ENCODE measurements at regions not wholly inside any gene's neighbourhood (a gene's known extent, or its start where the extent isn't known, plus 50 kb on each side); places are given as distances from the start of the nearest gene placed in this dataset.
A peak's percentile ranks its signal among the peaks of the same experiment; 100 is the strongest.

GRCh38 chr20:10113746-10114145, 79.0 kb downstream of the ANKEF1 start:
- no peak for TF ChIP-seq HOXA7 (CRISPR knock-in tag; IDR thresholded peaks at IDR 0.05)
- TF ChIP-seq JUN (IDR thresholded peaks at IDR 0.05) = no peak
- TF ChIP-seq, protein P1, sequence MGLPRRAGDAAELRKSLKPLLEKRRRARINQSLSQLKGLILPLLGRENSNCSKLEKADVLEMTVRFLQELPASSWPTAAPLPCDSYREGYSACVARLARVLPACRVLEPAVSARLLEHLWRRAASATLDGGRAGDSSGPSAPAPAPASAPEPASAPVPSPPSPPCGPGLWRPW (IDR thresholded peaks at IDR 0.05) = no peak
- no peak for TF ChIP-seq TFCP2L1 (CRISPR knock-in tag; IDR thresholded peaks at IDR 0.05)
- TF ChIP-seq KDM5A (IDR thresholded peaks at IDR 0.05) = no peak
- TF ChIP-seq, protein P2, sequence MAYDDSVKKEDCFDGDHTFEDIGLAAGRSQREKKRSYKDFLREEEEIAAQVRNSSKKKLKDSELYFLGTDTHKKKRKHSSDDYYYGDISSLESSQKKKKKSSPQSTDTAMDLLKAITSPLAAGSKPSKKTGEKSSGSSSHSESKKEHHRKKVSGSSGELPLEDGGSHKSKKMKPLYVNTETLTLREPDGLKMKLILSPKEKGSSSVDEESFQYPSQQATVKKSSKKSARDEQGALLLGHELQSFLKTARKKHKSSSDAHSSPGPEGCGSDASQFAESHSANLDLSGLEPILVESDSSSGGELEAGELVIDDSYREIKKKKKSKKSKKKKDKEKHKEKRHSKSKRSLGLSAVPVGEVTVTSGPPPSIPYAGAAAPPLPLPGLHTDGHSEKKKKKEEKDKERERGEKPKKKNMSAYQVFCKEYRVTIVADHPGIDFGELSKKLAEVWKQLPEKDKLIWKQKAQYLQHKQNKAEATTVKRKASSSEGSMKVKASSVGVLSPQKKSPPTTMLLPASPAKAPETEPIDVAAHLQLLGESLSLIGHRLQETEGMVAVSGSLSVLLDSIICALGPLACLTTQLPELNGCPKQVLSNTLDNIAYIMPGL (CRISPR knock-in tag; IDR thresholded peaks at IDR 0.05; ENCODE audit: borderline replicate concordance) = no peak
- no peak for TF ChIP-seq HOXB5 (CRISPR knock-in tag; IDR thresholded peaks at IDR 0.05)
- TF ChIP-seq, protein P3, sequence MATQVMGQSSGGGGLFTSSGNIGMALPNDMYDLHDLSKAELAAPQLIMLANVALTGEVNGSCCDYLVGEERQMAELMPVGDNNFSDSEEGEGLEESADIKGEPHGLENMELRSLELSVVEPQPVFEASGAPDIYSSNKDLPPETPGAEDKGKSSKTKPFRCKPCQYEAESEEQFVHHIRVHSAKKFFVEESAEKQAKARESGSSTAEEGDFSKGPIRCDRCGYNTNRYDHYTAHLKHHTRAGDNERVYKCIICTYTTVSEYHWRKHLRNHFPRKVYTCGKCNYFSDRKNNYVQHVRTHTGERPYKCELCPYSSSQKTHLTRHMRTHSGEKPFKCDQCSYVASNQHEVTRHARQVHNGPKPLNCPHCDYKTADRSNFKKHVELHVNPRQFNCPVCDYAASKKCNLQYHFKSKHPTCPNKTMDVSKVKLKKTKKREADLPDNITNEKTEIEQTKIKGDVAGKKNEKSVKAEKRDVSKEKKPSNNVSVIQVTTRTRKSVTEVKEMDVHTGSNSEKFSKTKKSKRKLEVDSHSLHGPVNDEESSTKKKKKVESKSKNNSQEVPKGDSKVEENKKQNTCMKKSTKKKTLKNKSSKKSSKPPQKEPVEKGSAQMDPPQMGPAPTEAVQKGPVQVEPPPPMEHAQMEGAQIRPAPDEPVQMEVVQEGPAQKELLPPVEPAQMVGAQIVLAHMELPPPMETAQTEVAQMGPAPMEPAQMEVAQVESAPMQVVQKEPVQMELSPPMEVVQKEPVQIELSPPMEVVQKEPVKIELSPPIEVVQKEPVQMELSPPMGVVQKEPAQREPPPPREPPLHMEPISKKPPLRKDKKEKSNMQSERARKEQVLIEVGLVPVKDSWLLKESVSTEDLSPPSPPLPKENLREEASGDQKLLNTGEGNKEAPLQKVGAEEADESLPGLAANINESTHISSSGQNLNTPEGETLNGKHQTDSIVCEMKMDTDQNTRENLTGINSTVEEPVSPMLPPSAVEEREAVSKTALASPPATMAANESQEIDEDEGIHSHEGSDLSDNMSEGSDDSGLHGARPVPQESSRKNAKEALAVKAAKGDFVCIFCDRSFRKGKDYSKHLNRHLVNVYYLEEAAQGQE (IDR thresholded peaks at IDR 0.05) = no peak
- TF ChIP-seq NR3C1 (IDR thresholded peaks at IDR 0.05) = no peak
- TF ChIP-seq GATA3 (IDR thresholded peaks at IDR 0.05; ENCODE audit: borderline replicate concordance) = no peak
- TF ChIP-seq FOSB (CRISPR knock-in tag; IDR thresholded peaks at IDR 0.05) = no peak
- TF ChIP-seq, protein P4, sequence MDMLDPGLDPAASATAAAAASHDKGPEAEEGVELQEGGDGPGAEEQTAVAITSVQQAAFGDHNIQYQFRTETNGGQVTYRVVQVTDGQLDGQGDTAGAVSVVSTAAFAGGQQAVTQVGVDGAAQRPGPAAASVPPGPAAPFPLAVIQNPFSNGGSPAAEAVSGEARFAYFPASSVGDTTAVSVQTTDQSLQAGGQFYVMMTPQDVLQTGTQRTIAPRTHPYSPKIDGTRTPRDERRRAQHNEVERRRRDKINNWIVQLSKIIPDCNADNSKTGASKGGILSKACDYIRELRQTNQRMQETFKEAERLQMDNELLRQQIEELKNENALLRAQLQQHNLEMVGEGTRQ (IDR thresholded peaks at IDR 0.05) = no peak
- TF ChIP-seq, protein P5, sequence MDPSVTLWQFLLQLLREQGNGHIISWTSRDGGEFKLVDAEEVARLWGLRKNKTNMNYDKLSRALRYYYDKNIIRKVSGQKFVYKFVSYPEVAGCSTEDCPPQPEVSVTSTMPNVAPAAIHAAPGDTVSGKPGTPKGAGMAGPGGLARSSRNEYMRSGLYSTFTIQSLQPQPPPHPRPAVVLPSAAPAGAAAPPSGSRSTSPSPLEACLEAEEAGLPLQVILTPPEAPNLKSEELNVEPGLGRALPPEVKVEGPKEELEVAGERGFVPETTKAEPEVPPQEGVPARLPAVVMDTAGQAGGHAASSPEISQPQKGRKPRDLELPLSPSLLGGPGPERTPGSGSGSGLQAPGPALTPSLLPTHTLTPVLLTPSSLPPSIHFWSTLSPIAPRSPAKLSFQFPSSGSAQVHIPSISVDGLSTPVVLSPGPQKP (IDR thresholded peaks at IDR 0.05; ENCODE audit: low read depth, low read length) = no peak
- no peak for TF ChIP-seq CHD2 (IDR thresholded peaks at IDR 0.05; ENCODE audit: low read length, partially characterized antibody)
- no peak for DNase-seq (ENCODE audit: low read depth in 1 of 2, low spot score in 1 of 2)
- Histone ChIP-seq H3K4me2 (no peak overlapping the region), H3K4me1 (peaks cover 3% of the 10 kb centered on the region; the same call in 1 of the 3 replicates), H3K9me3 (no peaks in the 10 kb centered on the region), H3K27ac (peak overlapping the region in 1 of 2 experiments; percentile 31; a peak in 2 of 6 replicates), H3K4me3 (no peak overlapping the region)
- ATAC-seq = peak in 1 of 2 experiments; percentile 30; a peak in 1 of 6 replicates
- FAIRE-seq = no peak
- POLR2A ChIA-PET = no interaction called here
- CTCF ChIA-PET = interaction anchor here (1.0 to 4.0 kb wide), 3 partner anchors 9 to 135 kb away, joined by 5 to 12 read pairs (median 10); no protein-coding TSS in a partner anchor

DNA sequence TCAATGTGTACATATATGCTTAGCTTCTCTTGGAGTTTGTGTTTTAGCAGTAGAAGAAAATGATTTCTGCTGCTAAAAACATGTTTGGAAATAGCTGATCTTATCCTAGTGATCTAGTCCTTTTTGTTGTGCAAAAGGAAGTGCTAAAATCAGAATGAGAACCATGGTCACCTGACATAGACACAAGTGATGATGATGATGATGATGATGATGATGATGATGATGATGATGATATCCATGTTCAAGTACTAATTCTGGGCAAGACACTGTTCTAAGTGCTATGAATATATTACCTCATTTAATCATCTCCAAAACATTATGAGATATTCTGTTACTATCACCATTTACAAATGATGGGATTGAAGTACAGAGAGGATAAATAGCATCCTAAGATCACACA, 79.8 kb downstream of the ANKEF1 start:
- H3K4me2 ChIP-seq = no peak overlapping the region
- FAIRE-seq (peak; percentile 54), DNase-seq (ENCODE audit: low read depth in 1 of 2, low spot score in 1 of 2) (no peak), ATAC-seq (no peak)
- H3K9me3 ChIP-seq = no peaks in the 10 kb centered on the region
- no peak overlapping the region for H3K4me3 ChIP-seq
- peaks cover 3% of the 10 kb centered on the region; the same call in 1 of the 3 replicates for H3K4me1 ChIP-seq
- no peak overlapping the region for H3K27ac ChIP-seq
- TF ChIP-seq HEYL (CRISPR knock-in tag; IDR thresholded peaks at IDR 0.05) (no peak), ZNF302 (CRISPR knock-in tag; IDR thresholded peaks at IDR 0.05) (no peak), JUNB (IDR thresholded peaks at IDR 0.05) (no peak), RFX5 (IDR thresholded peaks at IDR 0.05) (no peak), NR3C1 (IDR thresholded peaks at IDR 0.05) (no peak), POLR2AphosphoS2 (conservative IDR thresholded peaks at IDR 0.05; ENCODE audit: low read length) (no peak)
- CTCF ChIA-PET = interaction anchor here (1.2 to 1.9 kb wide), 5 partner anchors 11 to 136 kb away, joined by 3 to 10 read pairs (median 8); no protein-coding TSS in a partner anchor
- POLR2A ChIA-PET = no interaction called here
